ENCODE measurements at regions not wholly inside any gene's neighbourhood (a gene's known extent, or its start where the extent isn't known, plus 50 kb on each side); places are given as distances from the start of the nearest gene placed in this dataset.

- H3K27ac ChIP-seq (replicated peaks in 1 of 4) = no peak overlapping the region
- intact Hi-C loops (cut with DNase I) = no loop called here
- no peak for DNase-seq (ENCODE audit: extremely low spot score)
- H3K4me1 ChIP-seq = no peaks in the 10 kb centered on the region
- H3K36me3 ChIP-seq = no peaks in the 10 kb centered on the region
- no peaks in the 10 kb centered on the region for H3K27me3 ChIP-seq
- TF ChIP-seq EP300 (IDR thresholded peaks at IDR 0.05) (no peak), POLR2A (IDR thresholded peaks at IDR 0.05; ENCODE audit: low read depth) (no peak), POLR2AphosphoS5 (IDR thresholded peaks at IDR 0.05) (no peak), CTCF (IDR thresholded peaks at IDR 0.05) (no peak)
- no peak overlapping the region for H3K4me3 ChIP-seq
- WGBS = 97% methylated on average over 7 of the region's 7 CpGs
- H3K9me3 ChIP-seq = no peaks in the 10 kb centered on the region
Observed at GRCh38 chr10:14407567-14407966, 76.8 kb upstream of the FRMD4A start.

GRCh38 chr10:14405076-14406065, 74.6 kb upstream of the FRMD4A start:
- no peak for DNase-seq (ENCODE audit: extremely low spot score)
- intact Hi-C loops (cut with DNase I) = no loop called here

GRCh38 chr10:14403881-14404623, 73.3 kb upstream of the FRMD4A start:
- Histone ChIP-seq H3K4me3 (no peak overlapping the region), H3K9me3 (no peaks in the 10 kb centered on the region), H3K27me3 (no peaks in the 10 kb centered on the region), H3K36me3 (no peaks in the 10 kb centered on the region), H3K27ac (replicated peaks in 1 of 4) (no peak overlapping the region), H3K4me1 (no peaks in the 10 kb centered on the region)
- TF ChIP-seq EP300 (IDR thresholded peaks at IDR 0.05) = no peak
- TF ChIP-seq CTCF (IDR thresholded peaks at IDR 0.05) = no peak
- no peak for TF ChIP-seq POLR2AphosphoS5 (IDR thresholded peaks at IDR 0.05)
- no peak for TF ChIP-seq POLR2A (IDR thresholded peaks at IDR 0.05; ENCODE audit: low read depth)
- DNase-seq (ENCODE audit: extremely low spot score) = no peak
- intact Hi-C loops (cut with DNase I) = no loop called here
- WGBS = 75% methylated on average over 8 of the region's 8 CpGs

More at GRCh38 chr10:14405076-14406065, 74.6 kb upstream of the FRMD4A start:
- TF ChIP-seq POLR2A (IDR thresholded peaks at IDR 0.05; ENCODE audit: low read depth) (no peak), EP300 (IDR thresholded peaks at IDR 0.05) (no peak), CTCF (IDR thresholded peaks at IDR 0.05) (no peak), POLR2AphosphoS5 (IDR thresholded peaks at IDR 0.05) (no peak)
- H3K27me3 ChIP-seq = no peaks in the 10 kb centered on the region
- no peak overlapping the region for H3K4me3 ChIP-seq
- no peaks in the 10 kb centered on the region for H3K9me3 ChIP-seq
- no peaks in the 10 kb centered on the region for H3K4me1 ChIP-seq
- WGBS = 81% methylated on average over 18 of the region's 18 CpGs
- no peak overlapping the region for H3K27ac ChIP-seq (replicated peaks in 1 of 4)
- no peaks in the 10 kb centered on the region for H3K36me3 ChIP-seq

GRCh38 chr10:14403359-14403758, 72.6 kb upstream of the FRMD4A start:
- H3K27me3 ChIP-seq = no peaks in the 10 kb centered on the region
- no peak overlapping the region for H3K27ac ChIP-seq (replicated peaks in 1 of 4)
- H3K4me1 ChIP-seq = no peaks in the 10 kb centered on the region
- TF ChIP-seq POLR2A (IDR thresholded peaks at IDR 0.05; ENCODE audit: low read depth) = no peak
- TF ChIP-seq POLR2AphosphoS5 (IDR thresholded peaks at IDR 0.05) = no peak
- TF ChIP-seq EP300 (IDR thresholded peaks at IDR 0.05) = no peak
- no peak for TF ChIP-seq CTCF (IDR thresholded peaks at IDR 0.05)
- H3K9me3 ChIP-seq = no peaks in the 10 kb centered on the region
- WGBS = 82% methylated on average over 6 of the region's 6 CpGs
- H3K36me3 ChIP-seq = no peaks in the 10 kb centered on the region
- intact Hi-C loops (cut with DNase I) = no loop called here
- H3K4me3 ChIP-seq = no peak overlapping the region
- DNase-seq (ENCODE audit: extremely low spot score) = no peak

All from esophagus muscularis mucosa (tissue), 4 donors.